Gastrocnemius medialis (tissue), 4 donors: ENCODE measurements at regions not wholly inside any gene's neighbourhood (a gene's known extent, or its start where the extent isn't known, plus 50 kb on each side); places are given as distances from the start of the nearest gene placed in this dataset.

ENCODE experiments used
- CTCF ChIP-seq, 5 experiments: fragments of 450-650 bp in 3 of 5; fragments of 200-600 bp in 2 of 5; sonication (generic) in 2 of 5; IDR thresholded peaks in 4 of 5; conservative IDR thresholded peaks in 1 of 5; 1 replicate in 4 of 5; 2 replicates in 1 of 5; pipeline ENCODE4 v1.5.1; 2016 to 2019; ENCODE audit warnings: antibody characterized with exemption in 5 of 5, mild to moderate bottlenecking in 3 of 5, moderate library complexity in 3 of 5
- POLR2A ChIP-seq, 2 donors: fragments of 450-650 bp; IDR thresholded peaks; one replicate each; pipeline ENCODE4 v1.6.1; 2017; ENCODE audit warnings: antibody characterized with exemption in 2 of 2, mild to moderate bottlenecking in 2 of 2, moderate library complexity in 2 of 2

- TF ChIP-seq POLR2A (IDR thresholded peaks at IDR 0.05) (no peak), CTCF (IDR thresholded peaks at IDR 0.05 in 4 of 5, conservative IDR thresholded peaks at IDR 0.05 in 1 of 5) (no peak)
Measured at GRCh38 chr14:98928418-98928817, 343.6 kb downstream of the BCL11B start.
